Panc1 (cell line): ENCODE measurements at regions not wholly inside any gene's neighbourhood (a gene's known extent, or its start where the extent isn't known, plus 50 kb on each side); places are given as distances from the start of the nearest gene placed in this dataset.

Experiments
- ATAC-seq: fragments of 200-7000 bp; cut with Tn5 transposase; 2 replicates; pipeline ENCODE4 v1.9.1; 2020; ENCODE audit warnings: mild to moderate bottlenecking, moderate library complexity
- BruUV-seq: library from RNA; stranded (reverse); fragments of 400-500 nt; replicated peaks from 2 replicates; lab custom pipeline; 2021; lab: Mats Ljungman, UMichigan
- CTCF ChIA-PET: fragments of 300-600 bp; sonication (Branson Sonifier 250); formaldehyde crosslinking; loops from one replicate; lab custom pipeline; 2022; ENCODE audit warnings: antibody characterized with exemption; lab: Charles Lee
- POLR2A ChIA-PET: fragments of 300-600 bp; sonication (Branson Sonifier 250); formaldehyde crosslinking; loops from one replicate; lab custom pipeline; 2022; ENCODE audit warnings: antibody characterized with exemption; lab: Charles Lee
- DNase-seq: peaks from one replicate; pipeline ENCODE4 v3.0.0-alpha.2; 2010; ENCODE audit warnings: low read depth, low spot score
- H3K27ac ChIP-seq: 2 replicates; pipeline ENCODE4 v1.5.1; 2011; ENCODE audit warnings: mild to moderate bottlenecking, low read length, inconsistent platforms
- H3K27me3 ChIP-seq: fragments of 200-500 bp; sonication (Bioruptor generic); 2 replicates; pipeline ENCODE4 v1.6.0; 2014; ENCODE audit warnings: low read length, inconsistent platforms; ENCODE audit not compliant: control insufficient read depth, insufficient read depth
- H3K36me3 ChIP-seq: fragments of 200-500 bp; sonication (Bioruptor generic); 2 replicates; pipeline ENCODE4 v1.5.1; 2014; ENCODE audit warnings: inconsistent platforms, mild to moderate bottlenecking, low read length, moderate library complexity; ENCODE audit not compliant: control insufficient read depth, insufficient read depth
- H3K4me1 ChIP-seq: 2 replicates; pipeline ENCODE4 v1.5.1; 2011; ENCODE audit warnings: inconsistent platforms, mild to moderate bottlenecking, low read length, moderate library complexity; ENCODE audit not compliant: control insufficient read depth, insufficient read depth
- H3K4me3 ChIP-seq, 2 experiments: 2 replicates each; pipeline ENCODE4 v1.5.1; 2011 to 2012; ENCODE audit warnings: low read depth in 2 of 2, low read length in 2 of 2, mild to moderate bottlenecking in 2 of 2, inconsistent platforms in 1 of 2, moderate library complexity in 1 of 2
- H3K9me3 ChIP-seq: fragments of 200-500 bp; sonication (Bioruptor generic); 2 replicates; pipeline ENCODE4 v1.5.1; 2014; ENCODE audit warnings: low read depth, mild to moderate bottlenecking, inconsistent platforms, low read length, moderate library complexity; ENCODE audit not compliant: control insufficient read depth, insufficient read depth
- POLR2AphosphoS5 ChIP-seq: IDR thresholded peaks from 2 replicates; pipeline ENCODE4 v1.6.1; 2012; ENCODE audit warnings: mild to moderate bottlenecking, low read depth, low read length, moderate library complexity
- SIN3A ChIP-seq: IDR thresholded peaks from 2 replicates; pipeline ENCODE4 v1.6.1; 2012; ENCODE audit warnings: low read depth, mild to moderate bottlenecking, low read length, moderate library complexity, borderline replicate concordance; ENCODE audit not compliant: insufficient read depth
- TCF7L2 ChIP-seq: IDR thresholded peaks from 2 replicates; pipeline ENCODE4 v1.6.1; 2011; ENCODE audit warnings: mild to moderate bottlenecking, low read depth, low read length, inconsistent platforms
- in situ Hi-C: cut with HindIII; loops from 2 replicates; pipeline ENCODE4 v1.10.0; 2016; ENCODE audit warnings: low sequenced_read_pairs, low pct_unique_long_range_greater_than_20kb
- intact Hi-C: fragments of 100-400 bp; cut with micrococcal nuclease; formaldehyde crosslinking; loops from one replicate; pipeline ENCODE4 v1.10.0; 2022; ENCODE audit not compliant: unreplicated experiment
- TF ChIP-seq, protein P1 (sequence below), 2 experiments: IDR thresholded peaks; 2 replicates each; pipeline ENCODE4 v1.6.1; 2011 to 2012; ENCODE audit warnings: low read depth in 2 of 2, control low read depth in 1 of 2, low read length in 1 of 2, mild to moderate bottlenecking in 1 of 2, moderate library complexity in 1 of 2; ENCODE audit not compliant: insufficient read depth in 1 of 2
- TF ChIP-seq, protein P2 (sequence below): fragments of 450-650 bp; IDR thresholded peaks from 2 replicates; pipeline ENCODE4 v1.5.1; 2017; ENCODE audit warnings: mild to moderate bottlenecking

DNA sequence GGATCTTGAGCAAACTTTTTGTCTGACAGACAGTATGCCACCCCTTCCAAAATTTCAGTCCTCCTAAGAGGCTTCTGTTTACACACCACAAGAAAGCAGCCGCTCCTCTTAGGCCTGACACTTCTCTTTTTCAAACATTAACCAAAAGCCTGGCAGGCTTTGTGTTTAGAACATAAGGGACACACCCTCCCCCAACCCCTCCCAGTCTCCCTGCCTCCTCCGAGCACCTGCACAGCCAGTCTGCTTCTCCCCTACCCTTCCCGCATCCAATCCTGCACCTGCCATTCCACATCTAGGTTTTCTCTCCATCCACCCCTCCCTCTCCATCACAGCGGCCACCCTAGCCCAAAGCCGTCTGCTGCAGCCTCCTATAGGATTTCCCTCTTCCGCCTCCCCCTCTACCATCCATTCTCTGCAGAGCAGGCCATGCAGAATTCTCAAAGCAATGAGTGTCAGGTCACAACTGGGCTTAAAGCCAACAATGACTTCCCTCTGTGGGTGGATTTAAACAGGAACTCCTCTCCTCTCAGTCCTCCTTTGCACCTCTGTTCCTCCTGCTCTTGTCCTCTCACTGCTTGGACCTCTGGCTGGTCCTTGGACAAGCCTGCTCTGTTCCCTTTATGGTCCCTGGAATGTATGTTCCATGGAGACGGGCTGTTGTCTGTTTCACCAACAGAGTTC lies 478.2 kb downstream of the NPHP4 start:
- Histone ChIP-seq H3K27ac (no peak overlapping the region), H3K36me3 (no peaks in the 10 kb centered on the region), H3K4me3 (no peak overlapping the region), H3K27me3 (peaks cover 8% of the 10 kb centered on the region), H3K9me3 (no peaks in the 10 kb centered on the region), H3K4me1 (no peaks in the 10 kb centered on the region)
- DNase-seq (no peak), ATAC-seq (no peak)
- intact Hi-C loops: loop anchor here (5.0 to 10.0 kb wide), 2 partner anchors 108 to 461 kb away; no protein-coding TSS in a partner anchor
- in situ Hi-C loops: no loop called here
- ChIA-PET CTCF (interaction anchor here (0.7 to 1.1 kb wide), 4 partner anchors 43 to 943 kb away, joined by 3 to 7 read pairs (median 4); no protein-coding TSS in a partner anchor), POLR2A (no interaction called here)
- no peak for TF ChIP-seq POLR2AphosphoS5
- TF ChIP-seq, protein P1, sequence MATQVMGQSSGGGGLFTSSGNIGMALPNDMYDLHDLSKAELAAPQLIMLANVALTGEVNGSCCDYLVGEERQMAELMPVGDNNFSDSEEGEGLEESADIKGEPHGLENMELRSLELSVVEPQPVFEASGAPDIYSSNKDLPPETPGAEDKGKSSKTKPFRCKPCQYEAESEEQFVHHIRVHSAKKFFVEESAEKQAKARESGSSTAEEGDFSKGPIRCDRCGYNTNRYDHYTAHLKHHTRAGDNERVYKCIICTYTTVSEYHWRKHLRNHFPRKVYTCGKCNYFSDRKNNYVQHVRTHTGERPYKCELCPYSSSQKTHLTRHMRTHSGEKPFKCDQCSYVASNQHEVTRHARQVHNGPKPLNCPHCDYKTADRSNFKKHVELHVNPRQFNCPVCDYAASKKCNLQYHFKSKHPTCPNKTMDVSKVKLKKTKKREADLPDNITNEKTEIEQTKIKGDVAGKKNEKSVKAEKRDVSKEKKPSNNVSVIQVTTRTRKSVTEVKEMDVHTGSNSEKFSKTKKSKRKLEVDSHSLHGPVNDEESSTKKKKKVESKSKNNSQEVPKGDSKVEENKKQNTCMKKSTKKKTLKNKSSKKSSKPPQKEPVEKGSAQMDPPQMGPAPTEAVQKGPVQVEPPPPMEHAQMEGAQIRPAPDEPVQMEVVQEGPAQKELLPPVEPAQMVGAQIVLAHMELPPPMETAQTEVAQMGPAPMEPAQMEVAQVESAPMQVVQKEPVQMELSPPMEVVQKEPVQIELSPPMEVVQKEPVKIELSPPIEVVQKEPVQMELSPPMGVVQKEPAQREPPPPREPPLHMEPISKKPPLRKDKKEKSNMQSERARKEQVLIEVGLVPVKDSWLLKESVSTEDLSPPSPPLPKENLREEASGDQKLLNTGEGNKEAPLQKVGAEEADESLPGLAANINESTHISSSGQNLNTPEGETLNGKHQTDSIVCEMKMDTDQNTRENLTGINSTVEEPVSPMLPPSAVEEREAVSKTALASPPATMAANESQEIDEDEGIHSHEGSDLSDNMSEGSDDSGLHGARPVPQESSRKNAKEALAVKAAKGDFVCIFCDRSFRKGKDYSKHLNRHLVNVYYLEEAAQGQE (IDR thresholded peaks at IDR 0.05; ENCODE audit: insufficient read depth in 1 of 2, low read depth in 2 of 2, low read length in 1 of 2): no peak
- no peak for TF ChIP-seq SIN3A
- TF ChIP-seq, protein P2, sequence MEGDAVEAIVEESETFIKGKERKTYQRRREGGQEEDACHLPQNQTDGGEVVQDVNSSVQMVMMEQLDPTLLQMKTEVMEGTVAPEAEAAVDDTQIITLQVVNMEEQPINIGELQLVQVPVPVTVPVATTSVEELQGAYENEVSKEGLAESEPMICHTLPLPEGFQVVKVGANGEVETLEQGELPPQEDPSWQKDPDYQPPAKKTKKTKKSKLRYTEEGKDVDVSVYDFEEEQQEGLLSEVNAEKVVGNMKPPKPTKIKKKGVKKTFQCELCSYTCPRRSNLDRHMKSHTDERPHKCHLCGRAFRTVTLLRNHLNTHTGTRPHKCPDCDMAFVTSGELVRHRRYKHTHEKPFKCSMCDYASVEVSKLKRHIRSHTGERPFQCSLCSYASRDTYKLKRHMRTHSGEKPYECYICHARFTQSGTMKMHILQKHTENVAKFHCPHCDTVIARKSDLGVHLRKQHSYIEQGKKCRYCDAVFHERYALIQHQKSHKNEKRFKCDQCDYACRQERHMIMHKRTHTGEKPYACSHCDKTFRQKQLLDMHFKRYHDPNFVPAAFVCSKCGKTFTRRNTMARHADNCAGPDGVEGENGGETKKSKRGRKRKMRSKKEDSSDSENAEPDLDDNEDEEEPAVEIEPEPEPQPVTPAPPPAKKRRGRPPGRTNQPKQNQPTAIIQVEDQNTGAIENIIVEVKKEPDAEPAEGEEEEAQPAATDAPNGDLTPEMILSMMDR: no peak
- TF ChIP-seq TCF7L2: no peak
- no TSS peak for BruUV-seq

DNA sequence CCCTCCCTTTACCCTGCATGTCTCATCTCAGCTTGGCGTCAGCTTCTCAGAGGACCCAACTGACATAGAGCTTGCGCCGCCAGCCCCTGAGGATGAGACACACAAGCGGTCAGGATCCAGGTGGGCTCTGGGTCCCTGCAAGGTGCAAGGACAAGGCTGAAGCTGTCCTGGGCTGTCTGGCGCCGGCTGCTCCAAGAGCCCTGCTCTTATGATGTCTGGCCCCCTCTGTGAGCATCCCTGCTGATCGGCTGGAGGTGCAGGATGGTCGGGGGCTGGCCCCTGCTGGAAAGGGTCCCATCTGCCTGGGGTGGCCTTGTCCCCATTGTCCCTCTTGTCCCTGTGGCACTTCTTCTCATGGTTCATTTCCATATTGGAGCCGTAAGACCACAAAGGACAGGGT lies 479.0 kb downstream of the NPHP4 start:
- POLR2A ChIA-PET: no interaction called here

More for the DNA sequence above, 479.0 kb downstream of the NPHP4 start:
- in situ Hi-C loops (no loop called here), intact Hi-C loops (loop anchor here (5.0 to 10.0 kb wide), 2 partner anchors 109 to 462 kb away; no protein-coding TSS in a partner anchor)
- peaks cover 8% of the 10 kb centered on the region for H3K27me3 ChIP-seq
- H3K4me3 ChIP-seq: no peak overlapping the region
- no peak for ATAC-seq
- H3K9me3 ChIP-seq: no peaks in the 10 kb centered on the region
- BruUV-seq: no TSS peak
- no peaks in the 10 kb centered on the region for H3K4me1 ChIP-seq
- no peak for TF ChIP-seq SIN3A
- no peaks in the 10 kb centered on the region for H3K36me3 ChIP-seq
- H3K27ac ChIP-seq: no peak overlapping the region
- DNase-seq: no peak
- CTCF ChIA-PET: no interaction called here
